ENCODE measurements at regions not wholly inside any gene's neighbourhood (a gene's known extent, or its start where the extent isn't known, plus 50 kb on each side); places are given as distances from the start of the nearest gene placed in this dataset.
"Not testable (repeated sequence)": the region's sequence is repeated elsewhere in the genome, so short reads cannot be mapped to it uniquely, and the experiment has no call there.

- no peak for DNase-seq
Observed at GRCh38 chr2:118607641-118608040, 239.8 kb downstream of the EN1 start.

GRCh38 chr2:118604811-118605210 lies 242.6 kb downstream of the EN1 start:
- no peak for DNase-seq

GRCh38 chr2:118604371-118604770 lies 243.1 kb downstream of the EN1 start:
- no peak for DNase-seq

DNA sequence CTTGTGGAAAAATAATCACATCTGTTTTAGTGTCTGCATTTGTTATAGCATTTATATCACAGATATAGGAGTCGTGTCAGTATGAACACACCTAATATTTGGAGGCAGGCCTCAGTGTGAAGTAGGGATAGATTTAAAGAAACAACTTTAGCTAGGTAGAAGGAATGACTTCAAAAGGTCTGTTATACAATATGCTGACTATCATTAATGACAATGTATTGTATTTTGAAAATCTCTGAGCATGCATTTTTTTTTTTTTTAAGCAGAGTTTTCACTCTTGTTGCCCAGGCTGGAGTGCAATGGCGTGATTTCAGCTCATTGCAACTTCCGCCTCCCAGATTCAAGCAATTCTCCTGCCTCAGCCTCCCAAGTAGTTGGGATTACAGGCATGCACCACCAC lies 248.3 kb downstream of the EN1 start:
- DNase-seq = no peak

- DNase-seq = no peak
Observed at GRCh38 chr2:118596620-118597019, 250.8 kb downstream of the EN1 start.

DNA sequence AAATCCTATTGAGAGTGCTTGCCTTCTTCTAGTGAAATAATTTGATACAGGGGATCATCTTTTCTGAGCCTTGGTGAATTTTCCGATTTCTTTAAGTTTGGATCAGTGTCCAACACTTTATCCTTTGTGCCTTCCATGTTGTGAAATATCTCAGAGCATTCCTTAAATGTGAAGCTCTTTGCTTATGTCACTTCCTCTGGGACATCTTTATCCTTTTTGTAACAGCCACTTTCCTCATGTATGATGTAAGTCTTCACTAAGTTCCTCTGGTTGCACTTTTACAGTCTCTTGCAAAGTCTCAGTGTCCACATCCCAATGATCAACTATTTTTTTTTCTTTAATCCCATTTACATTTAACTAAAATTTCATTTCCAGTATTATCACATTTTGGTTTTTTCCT lies 254.2 kb downstream of the EN1 start:
- no peak for DNase-seq

DNA sequence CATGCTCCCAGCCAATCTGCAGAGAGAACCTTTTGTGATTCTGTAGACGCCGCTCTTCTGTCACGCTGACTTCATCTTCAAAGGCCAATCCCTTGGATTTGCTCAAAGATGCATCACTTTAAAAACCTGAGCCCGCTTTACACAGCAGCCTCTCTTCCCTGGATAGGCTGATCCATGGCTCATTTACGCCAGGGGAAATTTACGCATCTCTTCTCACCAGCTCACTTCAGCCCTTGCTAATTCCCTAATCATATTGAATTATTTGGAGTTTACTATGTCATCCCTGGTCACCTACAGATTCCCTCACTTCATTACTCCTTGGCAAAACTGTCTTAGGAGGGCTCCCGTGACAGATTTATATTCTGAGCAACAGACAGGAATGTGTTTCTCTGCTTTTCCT lies 256.2 kb downstream of the EN1 start:
- DNase-seq = no peak

DNA sequence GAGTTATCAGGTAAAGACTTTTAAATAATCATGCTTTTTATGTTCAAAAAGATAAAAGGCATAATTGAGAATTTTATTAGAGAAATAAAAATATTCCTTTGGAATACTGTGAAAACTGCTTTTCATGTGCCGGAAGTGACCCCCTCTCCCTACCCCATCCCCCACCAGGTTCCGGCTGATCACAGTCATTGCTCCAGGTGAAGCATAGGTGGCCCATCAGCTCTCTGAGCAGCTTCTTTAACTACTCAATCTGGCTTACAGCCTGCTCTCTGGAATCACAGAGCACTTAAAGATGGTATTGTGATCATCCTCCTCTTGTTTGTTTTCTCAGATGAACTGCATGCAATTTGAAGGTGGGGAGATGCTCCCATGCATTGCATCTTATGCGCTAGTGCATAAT lies 257.7 kb downstream of the EN1 start:
- no peak for DNase-seq

- DNase-seq = no peak
Observed at GRCh38 chr2:118588850-118589249, 258.6 kb downstream of the EN1 start.

GRCh38 chr2:118586312-118586711 lies 261.1 kb downstream of the EN1 start:
- no peak for DNase-seq

DNA sequence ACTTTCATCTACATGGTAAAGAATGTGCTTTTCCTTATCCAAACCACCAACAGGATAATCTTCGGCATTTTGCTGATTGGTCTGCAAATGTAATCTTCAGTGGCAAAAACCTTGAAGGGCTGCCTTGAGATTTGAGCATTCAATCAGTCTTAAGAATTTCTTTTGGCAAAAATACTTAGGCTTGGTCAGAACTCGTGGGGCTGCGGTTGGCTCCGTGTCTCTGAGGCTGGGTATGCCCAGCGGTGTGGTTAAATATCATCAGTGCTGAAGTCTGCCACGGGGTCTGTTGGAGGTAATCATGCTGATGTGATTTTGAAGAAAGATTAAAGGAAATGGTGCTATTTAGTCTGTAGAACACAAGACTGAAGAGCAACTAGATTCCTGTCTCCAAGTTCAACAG lies 262.6 kb downstream of the EN1 start:
- DNase-seq = no peak

DNA sequence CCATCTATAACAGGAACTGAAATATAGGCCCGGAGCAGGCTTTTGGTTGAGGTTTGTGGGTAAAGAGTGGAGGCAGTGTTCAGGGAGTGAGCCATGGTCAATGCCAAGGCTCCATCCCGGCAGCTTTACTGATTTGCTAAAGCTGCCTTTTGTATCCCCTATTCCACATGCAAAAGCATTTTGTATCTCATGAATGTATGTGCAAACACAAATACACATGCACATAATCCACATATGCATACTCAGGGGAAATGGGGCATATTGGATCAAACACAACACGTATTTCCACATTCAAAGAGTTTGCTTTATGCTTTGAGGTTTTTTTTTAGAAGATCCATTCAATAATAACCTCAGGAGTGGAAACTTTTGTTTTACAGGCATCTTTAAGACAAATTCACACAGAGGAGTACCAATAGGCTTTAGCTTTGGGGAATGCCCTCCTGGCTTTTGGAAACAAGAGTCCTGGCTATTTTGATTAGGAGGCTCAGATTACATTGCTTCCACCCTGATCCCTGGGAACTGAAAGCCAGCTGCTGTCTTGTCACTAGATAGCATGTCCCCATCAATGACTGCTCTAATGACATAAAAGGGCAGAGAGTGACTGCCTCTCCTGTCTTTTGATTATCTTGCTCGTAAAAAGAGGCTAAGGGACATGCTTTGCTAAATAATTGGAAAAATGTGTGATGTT lies 263.2 kb downstream of the EN1 start:
- no peak for DNase-seq

GRCh38 chr2:118582058-118582457 lies 265.4 kb downstream of the EN1 start:
- no peak for DNase-seq

- no peak for DNase-seq
Observed at GRCh38 chr2:118580651-118581050, 266.8 kb downstream of the EN1 start.

DNA sequence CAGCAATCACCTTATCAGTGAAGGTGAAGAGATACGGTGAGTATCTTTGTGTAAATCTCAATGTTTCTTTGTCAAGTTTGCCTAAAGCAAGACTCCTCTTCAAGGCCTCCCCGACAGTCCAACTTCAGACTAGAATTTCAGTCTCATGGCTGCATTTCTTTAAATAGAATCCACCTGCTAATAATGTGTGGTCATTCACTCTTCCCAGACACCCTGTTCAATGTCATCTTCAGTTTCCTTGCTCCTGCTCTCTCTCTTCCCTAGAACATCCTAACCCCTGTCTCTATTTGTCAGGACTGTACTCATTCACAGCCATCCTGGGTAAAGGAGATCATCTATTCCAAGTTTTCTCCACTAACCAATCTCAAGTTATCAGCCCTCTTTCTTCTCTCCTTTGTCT lies 267.3 kb downstream of the EN1 start:
- DNase-seq = no peak

- DNase-seq = no peak
Observed at GRCh38 chr2:118577202-118577601, 270.2 kb downstream of the EN1 start.

DNA sequence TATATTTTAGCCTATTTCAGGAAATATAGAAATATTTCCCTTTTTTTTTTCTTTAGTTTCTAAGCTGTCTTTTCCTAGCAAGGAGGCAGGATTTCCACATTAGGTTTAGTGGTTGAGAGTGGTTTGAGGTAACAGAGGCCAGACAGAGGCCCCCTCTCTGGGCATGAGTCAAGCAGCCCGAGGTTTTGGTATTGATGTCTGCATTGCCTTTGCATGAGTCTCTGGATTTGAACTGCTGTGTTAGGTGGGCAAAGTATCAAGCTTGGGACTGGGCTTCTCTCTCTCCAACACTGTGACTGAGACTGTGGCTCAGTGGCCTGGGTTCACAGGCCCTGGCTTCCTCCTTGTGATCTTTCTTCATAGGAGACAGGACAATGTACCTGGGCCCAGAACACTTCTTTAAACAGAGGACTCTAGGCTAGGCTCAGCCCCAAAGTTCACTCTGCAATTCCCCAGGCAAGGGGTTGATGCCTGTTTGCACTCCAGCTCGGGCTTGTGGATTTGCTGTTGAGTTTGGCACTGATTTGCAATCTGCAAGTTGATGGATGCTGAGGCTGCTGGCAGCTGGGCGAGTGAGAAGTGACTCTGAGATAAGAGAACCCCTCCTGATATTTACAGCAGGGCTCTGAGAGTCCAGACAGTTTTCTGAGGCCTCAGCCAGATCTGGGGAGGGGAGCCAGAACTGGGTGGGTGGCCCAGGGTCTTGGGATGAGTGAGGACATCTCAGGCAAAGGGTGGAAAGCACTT lies 271.2 kb downstream of the EN1 start:
- no peak for DNase-seq

- DNase-seq = not testable (repeated sequence)
Observed at GRCh38 chr2:118572380-118572779, 275.1 kb downstream of the EN1 start.

DNA sequence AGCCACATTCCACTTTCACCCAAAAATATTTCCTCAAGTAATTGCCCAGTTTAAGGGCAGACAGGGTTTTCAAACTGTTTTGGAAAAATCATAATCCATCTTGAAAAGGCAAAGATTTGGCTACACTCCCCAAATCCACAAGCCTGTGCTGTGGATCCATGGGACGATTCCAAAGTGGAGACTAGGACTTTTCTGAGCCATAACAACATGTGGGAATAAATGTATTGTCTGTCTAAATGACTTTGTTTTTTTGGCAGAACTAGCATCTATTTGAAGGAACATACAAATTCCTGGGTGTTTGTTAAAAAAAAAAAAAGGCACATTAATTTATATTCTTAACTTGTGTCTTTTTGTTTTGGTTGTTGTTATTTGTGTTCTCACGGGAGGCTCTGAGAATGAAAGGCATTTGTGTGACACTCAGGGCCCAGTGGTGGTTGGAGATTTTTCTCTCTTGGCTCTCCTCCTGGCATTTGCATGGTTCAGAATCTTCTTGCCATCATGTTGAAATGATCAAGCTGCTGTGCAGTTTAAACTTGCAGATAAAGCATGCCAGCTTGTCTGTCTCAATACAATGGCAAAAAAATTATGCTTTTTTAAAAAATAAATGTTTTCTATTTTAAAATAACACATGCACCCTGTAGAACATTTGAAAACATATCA lies 277.4 kb downstream of the EN1 start:
- no peak for DNase-seq

DNA sequence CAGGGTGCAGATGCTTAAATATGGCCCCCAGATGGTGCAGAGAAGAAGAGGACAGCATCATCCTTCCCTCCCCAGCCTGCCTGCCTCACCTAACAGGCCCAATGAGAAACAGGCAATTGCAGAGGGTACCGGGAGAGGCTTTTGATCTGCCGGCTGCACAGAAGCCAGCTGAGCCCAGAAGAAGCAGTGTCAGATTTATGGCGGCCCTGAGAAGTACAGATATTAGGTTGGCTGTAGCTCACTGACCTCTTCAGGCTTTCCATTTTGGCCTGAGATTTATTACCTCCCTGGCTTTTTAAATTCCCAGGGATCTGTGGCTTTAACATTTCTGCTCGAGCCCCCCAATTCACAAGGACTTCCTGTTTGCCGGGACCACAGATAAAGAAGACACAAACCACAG lies 278.7 kb downstream of the EN1 start:
- no peak for DNase-seq

DNA sequence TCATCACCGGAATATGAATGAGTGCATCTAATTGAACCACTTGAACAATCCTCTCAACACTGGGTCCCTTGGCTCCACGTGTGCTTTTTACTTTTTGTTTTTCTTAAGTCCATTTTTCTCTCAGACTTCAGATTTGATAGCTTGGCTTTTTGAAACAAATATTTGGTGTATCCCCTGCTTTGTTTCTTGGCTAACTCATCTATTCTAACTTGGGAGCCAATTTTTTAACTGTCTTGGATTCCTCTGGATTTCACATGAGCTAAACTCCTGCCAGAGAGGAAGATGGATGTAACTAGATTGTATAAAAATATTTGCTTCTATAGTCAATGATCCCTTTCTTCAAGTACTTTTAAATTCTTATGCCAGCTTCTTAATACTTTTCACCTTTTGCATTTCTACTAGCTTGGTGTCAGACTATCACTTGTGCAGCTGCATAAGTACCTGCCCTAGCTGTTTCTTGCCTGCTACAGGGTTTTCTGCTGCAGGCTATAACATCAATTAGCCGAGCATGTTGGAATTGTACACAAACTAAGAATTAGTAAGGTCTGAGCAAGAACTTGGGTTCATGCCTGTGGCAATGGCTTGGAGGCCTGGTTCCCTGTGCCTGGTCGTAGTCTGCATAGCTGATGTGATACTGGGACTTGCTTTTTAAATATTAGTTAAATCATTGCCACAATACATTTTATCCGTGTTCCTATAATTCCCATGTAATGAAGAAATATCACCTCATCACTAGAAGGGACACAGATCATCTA lies 281.5 kb downstream of the EN1 start:
- no peak for DNase-seq

- no peak for DNase-seq
Observed at GRCh38 chr2:118565301-118565700, 282.1 kb downstream of the EN1 start.

DNA sequence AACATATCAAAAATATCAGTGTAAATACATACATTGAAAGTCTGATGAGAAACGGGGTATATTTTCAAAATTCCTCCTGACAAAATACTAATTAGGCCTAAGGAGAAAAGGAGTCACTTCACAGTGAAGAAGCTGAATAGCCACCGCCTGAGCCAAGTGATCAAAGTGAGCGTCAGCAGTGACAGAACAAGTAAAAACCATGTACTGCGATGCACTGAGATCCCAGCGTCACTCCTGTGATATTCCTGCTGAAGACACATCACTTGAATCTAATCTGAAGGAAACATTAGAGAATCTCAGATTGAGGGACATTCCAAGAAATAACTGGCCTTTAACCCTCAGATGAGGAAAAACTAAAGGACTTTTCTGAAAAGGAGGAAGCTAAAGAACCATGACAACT lies 285.3 kb downstream of the EN1 start:
- DNase-seq = no peak

DNA sequence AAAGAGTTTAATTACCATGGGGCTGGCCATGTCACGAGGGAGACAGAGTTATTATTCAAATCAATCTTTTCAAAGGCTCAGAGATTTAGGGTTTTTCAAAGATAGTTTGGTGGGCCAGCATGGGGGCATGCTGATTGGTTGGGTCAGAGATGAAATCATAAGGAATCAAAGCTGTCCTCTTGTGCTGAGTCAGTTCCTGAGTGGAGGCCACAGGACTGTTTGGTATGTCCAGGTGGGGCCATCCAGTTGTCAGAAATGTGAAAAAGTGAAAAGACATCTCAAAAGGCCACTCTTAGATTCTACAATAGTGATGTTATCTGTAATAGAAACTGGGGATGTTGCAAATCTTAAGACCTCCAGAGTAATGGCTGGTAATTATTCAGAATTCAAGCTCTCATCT lies 288.6 kb downstream of the EN1 start:
- no peak for DNase-seq
